ENCODE measurements at regions not wholly inside any gene's neighbourhood (a gene's known extent, or its start where the extent isn't known, plus 50 kb on each side); places are given as distances from the start of the nearest gene placed in this dataset.

DNA sequence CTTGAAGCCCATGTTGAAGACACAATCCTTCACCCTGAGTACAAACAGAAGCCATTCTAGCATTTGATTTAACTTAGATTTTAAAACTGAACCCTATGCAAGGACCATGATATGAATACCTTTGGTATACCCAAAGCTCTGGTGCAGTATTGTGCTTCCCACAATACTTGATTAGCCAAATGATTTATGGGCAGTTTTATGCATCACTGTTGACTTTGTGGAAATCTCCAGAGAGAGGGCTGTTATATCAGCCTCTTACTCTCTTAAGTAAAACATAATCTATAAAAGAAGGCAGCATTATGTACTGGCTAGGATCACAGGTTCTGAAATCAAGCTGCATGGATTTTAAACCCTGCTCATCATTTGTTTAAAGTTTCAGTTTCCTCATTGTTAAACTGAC lies 762.8 kb downstream of the EFNA5 start:
- TF ChIP-seq, protein P1, sequence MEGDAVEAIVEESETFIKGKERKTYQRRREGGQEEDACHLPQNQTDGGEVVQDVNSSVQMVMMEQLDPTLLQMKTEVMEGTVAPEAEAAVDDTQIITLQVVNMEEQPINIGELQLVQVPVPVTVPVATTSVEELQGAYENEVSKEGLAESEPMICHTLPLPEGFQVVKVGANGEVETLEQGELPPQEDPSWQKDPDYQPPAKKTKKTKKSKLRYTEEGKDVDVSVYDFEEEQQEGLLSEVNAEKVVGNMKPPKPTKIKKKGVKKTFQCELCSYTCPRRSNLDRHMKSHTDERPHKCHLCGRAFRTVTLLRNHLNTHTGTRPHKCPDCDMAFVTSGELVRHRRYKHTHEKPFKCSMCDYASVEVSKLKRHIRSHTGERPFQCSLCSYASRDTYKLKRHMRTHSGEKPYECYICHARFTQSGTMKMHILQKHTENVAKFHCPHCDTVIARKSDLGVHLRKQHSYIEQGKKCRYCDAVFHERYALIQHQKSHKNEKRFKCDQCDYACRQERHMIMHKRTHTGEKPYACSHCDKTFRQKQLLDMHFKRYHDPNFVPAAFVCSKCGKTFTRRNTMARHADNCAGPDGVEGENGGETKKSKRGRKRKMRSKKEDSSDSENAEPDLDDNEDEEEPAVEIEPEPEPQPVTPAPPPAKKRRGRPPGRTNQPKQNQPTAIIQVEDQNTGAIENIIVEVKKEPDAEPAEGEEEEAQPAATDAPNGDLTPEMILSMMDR (IDR thresholded peaks at IDR 0.05; ENCODE audit: insufficient read depth, low read depth, low read length): no peak
- TF ChIP-seq EZH2 (IDR thresholded peaks at IDR 0.05; ENCODE audit: insufficient read depth, low read length): no peak

Measured in astrocyte (in vitro differentiated cells and primary cell).